Cardiac fibroblast (primary cell): ENCODE measurements at regions not wholly inside any gene's neighbourhood (a gene's known extent, or its start where the extent isn't known, plus 50 kb on each side); places are given as distances from the start of the nearest gene placed in this dataset.

Experiments used
- DNase-seq, 2 donors: peaks; one replicate each; pipeline versions ENCODE4 v3.0.0 to v3.0.0-alpha.2; 2010; ENCODE audit warnings: low read depth in 2 of 2
- H3K4me3 ChIP-seq, 2 donors: replicated peaks in 1 of 2; 1 replicate in 1 of 2; 2 replicates in 1 of 2; pipeline ENCODE4 v1.5.1; 2011; ENCODE audit warnings: low read depth in 2 of 2, low read length in 2 of 2, mild to moderate bottlenecking in 2 of 2, moderate library complexity in 1 of 2
- CTCF ChIP-seq: IDR thresholded peaks from one replicate; pipeline ENCODE4 v1.5.1; 2011; ENCODE audit warnings: low read depth, mild to moderate bottlenecking, low read length, inconsistent platforms

GRCh38 chr11:128133501-128133900 is 453.9 kb downstream of the ETS1 start:
- H3K4me3 ChIP-seq: no peak overlapping the region
- no peak for TF ChIP-seq CTCF
- DNase-seq: peak in 1 of 2 donors; percentile 20

GRCh38 chr11:128130052-128130451 is 457.3 kb downstream of the ETS1 start:
- DNase-seq: no peak
- TF ChIP-seq CTCF: no peak
- H3K4me3 ChIP-seq: no peak overlapping the region

- TF ChIP-seq CTCF: no peak
- no peak for DNase-seq
- no peak overlapping the region for H3K4me3 ChIP-seq
Observed at GRCh38 chr11:128125723-128126122, 461.6 kb downstream of the ETS1 start.

- DNase-seq: peak; percentile 22 to 65
- no peak overlapping the region for H3K4me3 ChIP-seq
- no peak for TF ChIP-seq CTCF
Observed at GRCh38 chr11:128116885-128117284, 470.5 kb downstream of the ETS1 start.

GRCh38 chr11:128116447-128116846 is 470.9 kb downstream of the ETS1 start:
- no peak overlapping the region for H3K4me3 ChIP-seq
- TF ChIP-seq CTCF: no peak
- DNase-seq: no peak

- no peak for TF ChIP-seq CTCF
- H3K4me3 ChIP-seq: no peak overlapping the region
- DNase-seq: no peak
Observed at GRCh38 chr11:128105950-128106349, 481.4 kb downstream of the ETS1 start.

- no peak for DNase-seq
- no peak for TF ChIP-seq CTCF
Observed at GRCh38 chr11:128105511-128105910, 481.8 kb downstream of the ETS1 start.

More at GRCh38 chr11:128105511-128105910, 481.8 kb downstream of the ETS1 start:
- no peak overlapping the region for H3K4me3 ChIP-seq
